ENCODE measurements at regions not wholly inside any gene's neighbourhood (a gene's known extent, or its start where the extent isn't known, plus 50 kb on each side); places are given as distances from the start of the nearest gene placed in this dataset.

- Histone ChIP-seq H3K27ac (ENCODE audit: low read depth, low read length) (no peak overlapping the region), H2BK15ac (ENCODE audit: low read length) (no peak overlapping the region), H3K23me2 (ENCODE audit: low read depth, low read length) (no peaks in the 10 kb centered on the region; the same call in 1 of the 2 replicates), H2AK5ac (ENCODE audit: low read depth, low read length) (no peak overlapping the region), H3K18ac (ENCODE audit: extremely low read depth, low read length) (no peak overlapping the region), H3K79me2 (ENCODE audit: control insufficient read depth in 1 of 2, insufficient read depth in 2 of 2, low read length in 2 of 2) (no peaks in the 10 kb centered on the region), H3K14ac (ENCODE audit: insufficient read length) (no peak overlapping the region), H3K36me3 (ENCODE audit: control insufficient read depth in 2 of 4, insufficient read depth in 4 of 4, low read length in 3 of 4) (no peaks in the 10 kb centered on the region), H4K8ac (ENCODE audit: extremely low read depth, insufficient read depth, low read length) (no peak overlapping the region), H2AFZ (ENCODE audit: low read length) (no peak overlapping the region), H3K4me2 (ENCODE audit: insufficient read depth in 1 of 2, low read depth in 2 of 2, low read length in 2 of 2) (no peak overlapping the region), H3K4ac (replicated peaks; ENCODE audit: insufficient read length, low read depth, low read length) (no peak overlapping the region), H4K91ac (replicated peaks; ENCODE audit: insufficient read length, low read length) (no peak overlapping the region), H2BK5ac (ENCODE audit: low read depth, low read length) (no peak overlapping the region), H3K79me1 (ENCODE audit: low read depth, low read length) (no peaks in the 10 kb centered on the region), H3K9me3 (ENCODE audit: insufficient read depth in 2 of 2, low read depth in 1 of 2, low read length in 1 of 2) (no peaks in the 10 kb centered on the region), H3K4me1 (replicated peaks in 1 of 4; ENCODE audit: control insufficient read depth in 3 of 4, insufficient read depth in 4 of 4, low read length in 3 of 4) (no peaks in the 10 kb centered on the region), H2BK20ac (ENCODE audit: low read length) (no peak overlapping the region), H3K9ac (replicated peaks in 1 of 4; ENCODE audit: extremely low read depth in 1 of 4, low read depth in 3 of 4, low read length in 3 of 4) (no peak overlapping the region), H2BK120ac (replicated peaks; ENCODE audit: low read depth, low read length) (no peak overlapping the region), H4K20me1 (replicated peaks in 1 of 2; ENCODE audit: control insufficient read depth in 1 of 2, insufficient read depth in 2 of 2, low read length in 2 of 2) (no peaks in the 10 kb centered on the region), H3K4me3 (ENCODE audit: extremely low read depth in 1 of 4, insufficient read depth in 2 of 4, low read depth in 3 of 4, low read length in 4 of 4) (no peak overlapping the region), H3K23ac (ENCODE audit: insufficient read length) (no peak overlapping the region), H3K56ac (replicated peaks; ENCODE audit: insufficient read length, low read depth, low read length) (no peak overlapping the region), H4K5ac (ENCODE audit: insufficient read length, low read depth, low read length) (no peak overlapping the region), H2BK12ac (ENCODE audit: low read depth, low read length) (no peak overlapping the region), H3K27me3 (replicated peaks in 1 of 4; ENCODE audit: control insufficient read depth in 3 of 4, extremely low read depth in 1 of 4, insufficient read depth in 3 of 4, low read length in 3 of 4) (no peaks in the 10 kb centered on the region)
- no peak for FAIRE-seq
- 88% methylated on average over 1 of the region's 9 CpGs; no CpG with 5 or more reads in 1 of the 2 experiments for WGBS, 2 experiments (ENCODE audit: extremely low coverage in 1 of 2, insufficient coverage in 1 of 2, insufficient read length in 1 of 2, insufficient replicate concordance in 2 of 2, low coverage in 1 of 2, low lambda C conversion rate in 2 of 2, missing lambda C conversion rate in 1 of 2)
- ChIA-PET CTCF (ENCODE audit: partially characterized antibody) (no interaction called here), POLR2A (ENCODE audit: partially characterized antibody) (no interaction called here)
- DNase-seq (ENCODE audit: low read depth in 1 of 2, low spot score in 2 of 2), result no peak
- TF ChIP-seq TAF1 (IDR thresholded peaks at IDR 0.05; ENCODE audit: low read depth, low read length) (no peak), PHF8 (conservative IDR thresholded peaks at IDR 0.05; ENCODE audit: low read depth, low read length) (no peak), JUND (IDR thresholded peaks at IDR 0.05; ENCODE audit: low read length) (no peak), SP2 (IDR thresholded peaks at IDR 0.05; ENCODE audit: low read length) (no peak), RNF2 (IDR thresholded peaks at IDR 0.05; ENCODE audit: borderline replicate concordance, low read depth, low read length, missing control alignments, poor library complexity, severe bottlenecking) (no peak), CTBP2 (IDR thresholded peaks at IDR 0.05; ENCODE audit: borderline replicate concordance, insufficient read depth, insufficient read length, low read length) (no peak), BCL11A (IDR thresholded peaks at IDR 0.05; ENCODE audit: low read depth in 2 of 2, low read length in 2 of 2) (no peak), NANOG (IDR thresholded peaks at IDR 0.05; ENCODE audit: insufficient read depth, low read depth, low read length, poor library complexity, severe bottlenecking) (no peak), ATF2 (IDR thresholded peaks at IDR 0.05; ENCODE audit: low read length) (no peak)
- TF ChIP-seq, protein P1, sequence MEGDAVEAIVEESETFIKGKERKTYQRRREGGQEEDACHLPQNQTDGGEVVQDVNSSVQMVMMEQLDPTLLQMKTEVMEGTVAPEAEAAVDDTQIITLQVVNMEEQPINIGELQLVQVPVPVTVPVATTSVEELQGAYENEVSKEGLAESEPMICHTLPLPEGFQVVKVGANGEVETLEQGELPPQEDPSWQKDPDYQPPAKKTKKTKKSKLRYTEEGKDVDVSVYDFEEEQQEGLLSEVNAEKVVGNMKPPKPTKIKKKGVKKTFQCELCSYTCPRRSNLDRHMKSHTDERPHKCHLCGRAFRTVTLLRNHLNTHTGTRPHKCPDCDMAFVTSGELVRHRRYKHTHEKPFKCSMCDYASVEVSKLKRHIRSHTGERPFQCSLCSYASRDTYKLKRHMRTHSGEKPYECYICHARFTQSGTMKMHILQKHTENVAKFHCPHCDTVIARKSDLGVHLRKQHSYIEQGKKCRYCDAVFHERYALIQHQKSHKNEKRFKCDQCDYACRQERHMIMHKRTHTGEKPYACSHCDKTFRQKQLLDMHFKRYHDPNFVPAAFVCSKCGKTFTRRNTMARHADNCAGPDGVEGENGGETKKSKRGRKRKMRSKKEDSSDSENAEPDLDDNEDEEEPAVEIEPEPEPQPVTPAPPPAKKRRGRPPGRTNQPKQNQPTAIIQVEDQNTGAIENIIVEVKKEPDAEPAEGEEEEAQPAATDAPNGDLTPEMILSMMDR (IDR thresholded peaks at IDR 0.05; ENCODE audit: control extremely low read depth in 1 of 3, insufficient read depth in 1 of 3, low read depth in 1 of 3, low read length in 3 of 3), result no peak
These were observed 222.3 kb upstream of the SPOCK3 start for GRCh38 chr4:167456619-167457018.
